Gastroesophageal sphincter (tissue), 4 donors: ENCODE measurements at regions not wholly inside any gene's neighbourhood (a gene's known extent, or its start where the extent isn't known, plus 50 kb on each side); places are given as distances from the start of the nearest gene placed in this dataset.

Experiments
- ATAC-seq: fragments of 150-250 bp; one replicate; pipeline ENCODE4 v1.9.1; 2016; ENCODE audit warnings: mild to moderate bottlenecking, moderate library complexity
- H3K27ac ChIP-seq, 4 donors: fragments of 200-600 bp; sonication (generic) in 3 of 4; 1 replicate in 3 of 4; 2 replicates in 1 of 4; pipeline ENCODE4 v1.5.1; 2016 to 2019
- H3K27me3 ChIP-seq: fragments of 200-600 bp; sonication (generic); one replicate; pipeline ENCODE4 v1.5.1; 2019
- H3K36me3 ChIP-seq, 2 donors: fragments of 200-600 bp; sonication (generic); one replicate each; pipeline ENCODE4 v1.5.1; 2019; ENCODE audit warnings: control low read depth in 1 of 2
- H3K4me1 ChIP-seq, 3 donors: fragments of 200-600 bp; sonication (generic); 1 replicate in 2 of 3; 2 replicates in 1 of 3; pipeline ENCODE4 v1.5.1; 2016 to 2019; ENCODE audit warnings: control low read depth in 2 of 3
- H3K4me3 ChIP-seq, 2 donors: fragments of 200-600 bp; sonication (generic); one replicate each; pipeline ENCODE4 v1.5.1; 2019; ENCODE audit warnings: mild to moderate bottlenecking in 1 of 2, moderate library complexity in 1 of 2
- H3K9me3 ChIP-seq, 3 donors: fragments of 200-600 bp; sonication (generic); one replicate each; pipeline ENCODE4 v1.5.1; 2017 to 2019; ENCODE audit warnings: control low read depth in 2 of 3
- EP300 ChIP-seq: sonication (generic); formaldehyde crosslinking; IDR thresholded peaks from one replicate; pipeline ENCODE4 v1.6.1; 2017; ENCODE audit warnings: antibody characterized with exemption, mild to moderate bottlenecking
- POLR2A ChIP-seq, 2 donors: fragments of 450-650 bp; IDR thresholded peaks; one replicate each; pipeline ENCODE4 v1.6.1; 2017; ENCODE audit warnings: antibody characterized with exemption in 2 of 2, mild to moderate bottlenecking in 2 of 2, moderate library complexity in 1 of 2
- POLR2AphosphoS5 ChIP-seq: sonication (generic); formaldehyde crosslinking; IDR thresholded peaks from one replicate; pipeline ENCODE4 v1.6.1; 2017; ENCODE audit warnings: antibody characterized with exemption
- WGBS, 2 donors: methylation state at CpG; one replicate each; pipeline ENCODE4 v1.1.5; 2018; ENCODE audit warnings: low coverage in 1 of 2; 5-methylcytosine and 5-hydroxymethylcytosine counted together
- TF ChIP-seq, protein P1 (sequence below), 4 experiments: fragments of 200-600 bp in 2 of 4; fragments of 450-650 bp in 2 of 4; sonication (generic) in 1 of 4; IDR thresholded peaks; one replicate each; pipeline ENCODE4 v1.5.1; 2017 to 2019; ENCODE audit warnings: antibody characterized with exemption in 4 of 4, mild to moderate bottlenecking in 2 of 4, moderate library complexity in 2 of 4

DNA sequence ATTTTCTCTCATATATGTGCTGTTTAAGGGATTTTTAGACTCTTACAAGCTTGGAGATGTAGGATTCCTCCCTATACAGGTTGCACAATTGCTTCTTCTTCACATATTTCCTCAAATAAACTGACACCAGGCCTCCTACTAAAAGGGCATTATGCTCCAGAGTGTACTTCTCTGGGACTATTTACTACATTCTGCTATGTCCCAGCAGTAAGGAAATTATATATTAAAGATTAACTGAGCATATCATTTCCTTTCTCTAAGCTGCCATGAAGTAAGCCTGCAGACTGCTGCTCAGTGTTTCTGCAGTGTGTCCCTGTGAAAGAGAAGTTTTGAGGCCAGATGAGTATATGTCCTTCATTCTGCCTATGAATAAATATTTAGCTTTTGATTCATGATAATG, 356.9 kb upstream of the NUDT12 start:
- Histone ChIP-seq H3K4me3 (no peak overlapping the region), H3K4me1 (no peaks in the 10 kb centered on the region), H3K27me3 (no peaks in the 10 kb centered on the region), H3K27ac (no peak overlapping the region), H3K36me3 (no peaks in the 10 kb centered on the region), H3K9me3 (no peaks in the 10 kb centered on the region)
- TF ChIP-seq, protein P1, sequence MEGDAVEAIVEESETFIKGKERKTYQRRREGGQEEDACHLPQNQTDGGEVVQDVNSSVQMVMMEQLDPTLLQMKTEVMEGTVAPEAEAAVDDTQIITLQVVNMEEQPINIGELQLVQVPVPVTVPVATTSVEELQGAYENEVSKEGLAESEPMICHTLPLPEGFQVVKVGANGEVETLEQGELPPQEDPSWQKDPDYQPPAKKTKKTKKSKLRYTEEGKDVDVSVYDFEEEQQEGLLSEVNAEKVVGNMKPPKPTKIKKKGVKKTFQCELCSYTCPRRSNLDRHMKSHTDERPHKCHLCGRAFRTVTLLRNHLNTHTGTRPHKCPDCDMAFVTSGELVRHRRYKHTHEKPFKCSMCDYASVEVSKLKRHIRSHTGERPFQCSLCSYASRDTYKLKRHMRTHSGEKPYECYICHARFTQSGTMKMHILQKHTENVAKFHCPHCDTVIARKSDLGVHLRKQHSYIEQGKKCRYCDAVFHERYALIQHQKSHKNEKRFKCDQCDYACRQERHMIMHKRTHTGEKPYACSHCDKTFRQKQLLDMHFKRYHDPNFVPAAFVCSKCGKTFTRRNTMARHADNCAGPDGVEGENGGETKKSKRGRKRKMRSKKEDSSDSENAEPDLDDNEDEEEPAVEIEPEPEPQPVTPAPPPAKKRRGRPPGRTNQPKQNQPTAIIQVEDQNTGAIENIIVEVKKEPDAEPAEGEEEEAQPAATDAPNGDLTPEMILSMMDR (IDR thresholded peaks at IDR 0.05): no peak
- ATAC-seq: no peak

DNA sequence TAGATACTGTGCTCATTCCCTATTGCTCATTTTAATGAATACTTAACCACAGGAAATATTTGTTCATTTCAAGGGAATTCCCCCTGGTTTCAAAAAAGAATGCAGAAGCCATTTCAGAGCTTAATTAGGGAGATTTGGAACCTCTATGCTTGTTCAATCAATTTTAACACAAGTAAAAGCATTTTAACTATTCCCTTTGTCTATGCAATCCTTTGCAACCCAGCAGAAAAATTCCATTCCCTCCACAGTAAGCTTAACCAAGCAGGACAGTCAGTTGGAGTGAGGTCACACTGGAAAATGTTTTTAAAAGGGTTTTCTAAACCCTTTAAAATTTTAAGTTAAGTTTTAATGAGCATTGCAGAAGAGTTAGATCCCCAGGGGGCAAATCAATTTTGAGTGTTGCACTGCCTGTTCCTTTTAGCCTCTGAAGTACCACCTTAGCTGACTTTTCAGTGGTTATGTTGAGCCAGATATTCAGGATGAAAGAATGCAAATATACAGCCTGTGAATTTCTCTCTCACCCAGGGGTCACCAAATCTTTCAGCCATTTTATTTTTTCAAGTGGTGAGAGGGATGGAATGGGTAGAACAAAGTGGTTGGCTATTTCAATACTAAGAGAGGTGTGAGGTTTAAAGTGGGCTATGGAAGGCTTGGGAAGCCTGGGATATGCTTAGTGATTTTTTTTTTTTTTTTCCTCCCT, 356.2 kb upstream of the NUDT12 start:
- TF ChIP-seq EP300 (no peak), POLR2AphosphoS5 (no peak), POLR2A (IDR thresholded peaks at IDR 0.05) (no peak)
- TF ChIP-seq, protein P1 (IDR thresholded peaks at IDR 0.05): no peak
- Histone ChIP-seq H3K9me3 (no peaks in the 10 kb centered on the region), H3K27ac (no peak overlapping the region), H3K4me3 (no peak overlapping the region), H3K27me3 (no peaks in the 10 kb centered on the region), H3K4me1 (no peaks in the 10 kb centered on the region), H3K36me3 (no peaks in the 10 kb centered on the region)
- ATAC-seq: no peak

DNA sequence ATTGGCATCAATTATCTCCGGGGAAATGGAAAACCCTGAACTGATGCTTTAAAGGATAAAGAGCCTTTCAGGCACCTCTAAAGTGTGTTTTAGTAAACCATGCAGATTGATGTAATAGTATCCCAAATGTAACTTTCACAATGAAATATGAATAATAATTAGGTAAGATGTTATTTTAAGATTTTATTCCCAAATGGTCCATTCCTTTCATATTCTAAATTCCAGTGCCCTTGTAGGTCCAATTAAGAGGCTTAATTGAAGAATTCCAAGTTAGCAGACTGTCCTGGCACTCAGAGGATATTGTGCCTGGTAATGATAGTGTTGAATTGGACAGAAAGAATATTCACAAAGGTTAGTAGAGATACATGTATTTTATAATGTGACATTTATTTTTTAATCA, 352.5 kb upstream of the NUDT12 start:
- WGBS, 2 donors: 77 to 100% methylated on average over 1 of the region's 1 CpG
- Histone ChIP-seq H3K27me3 (no peaks in the 10 kb centered on the region), H3K27ac (no peak overlapping the region), H3K36me3 (no peaks in the 10 kb centered on the region), H3K4me3 (no peak overlapping the region), H3K4me1 (no peaks in the 10 kb centered on the region), H3K9me3 (no peaks in the 10 kb centered on the region)
- ATAC-seq: no peak
- TF ChIP-seq POLR2A (IDR thresholded peaks at IDR 0.05) (no peak), POLR2AphosphoS5 (no peak), EP300 (no peak)
- TF ChIP-seq, protein P1 (IDR thresholded peaks at IDR 0.05): no peak

DNA sequence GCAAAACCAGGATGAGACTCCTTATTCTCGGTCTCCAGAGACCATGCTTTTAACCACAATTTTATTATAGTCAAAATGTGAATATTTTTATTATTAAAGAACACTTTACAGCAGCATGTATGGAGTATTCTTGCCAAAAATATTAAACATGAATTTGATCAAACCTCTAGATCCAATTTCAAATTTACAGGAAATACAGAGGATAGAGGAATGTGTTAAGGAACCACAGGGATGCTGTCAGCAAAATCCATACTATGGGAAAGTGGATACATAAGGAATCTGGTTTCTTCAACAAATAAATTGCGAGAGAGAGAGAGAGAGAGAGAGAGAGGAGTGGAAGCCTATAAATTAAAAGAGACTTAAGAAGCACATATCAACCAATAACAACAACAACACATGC, 348.2 kb upstream of the NUDT12 start:
- WGBS, 2 donors: 78 to 94% methylated on average over 1 to 2 of the region's 2 CpGs
- no peak for TF ChIP-seq EP300
- TF ChIP-seq, protein P1 (IDR thresholded peaks at IDR 0.05): no peak
- no peak for TF ChIP-seq POLR2AphosphoS5
- TF ChIP-seq POLR2A (IDR thresholded peaks at IDR 0.05): no peak
- no peaks in the 10 kb centered on the region for H3K4me1 ChIP-seq
- no peaks in the 10 kb centered on the region for H3K27me3 ChIP-seq
- no peaks in the 10 kb centered on the region for H3K9me3 ChIP-seq
- no peak for ATAC-seq
- no peak overlapping the region for H3K27ac ChIP-seq
- no peak overlapping the region for H3K4me3 ChIP-seq
- no peaks in the 10 kb centered on the region for H3K36me3 ChIP-seq

- no peak overlapping the region for H3K4me3 ChIP-seq
- H3K36me3 ChIP-seq: no peaks in the 10 kb centered on the region
- no peaks in the 10 kb centered on the region for H3K9me3 ChIP-seq
- H3K27me3 ChIP-seq: no peaks in the 10 kb centered on the region
- WGBS, 2 donors: 58 to 83% methylated on average over 2 of the region's 2 CpGs
- ATAC-seq: no peak
- H3K4me1 ChIP-seq: no peaks in the 10 kb centered on the region
- no peak overlapping the region for H3K27ac ChIP-seq
- no peak for TF ChIP-seq EP300
- no peak for TF ChIP-seq POLR2A (IDR thresholded peaks at IDR 0.05)
- TF ChIP-seq POLR2AphosphoS5: no peak
- TF ChIP-seq, protein P1 (IDR thresholded peaks at IDR 0.05): no peak
These were observed 347.4 kb upstream of the NUDT12 start for GRCh38 chr5:103910011-103910410.
